ENCODE measurements at regions not wholly inside any gene's neighbourhood (a gene's known extent, or its start where the extent isn't known, plus 50 kb on each side); places are given as distances from the start of the nearest gene placed in this dataset.

DNA sequence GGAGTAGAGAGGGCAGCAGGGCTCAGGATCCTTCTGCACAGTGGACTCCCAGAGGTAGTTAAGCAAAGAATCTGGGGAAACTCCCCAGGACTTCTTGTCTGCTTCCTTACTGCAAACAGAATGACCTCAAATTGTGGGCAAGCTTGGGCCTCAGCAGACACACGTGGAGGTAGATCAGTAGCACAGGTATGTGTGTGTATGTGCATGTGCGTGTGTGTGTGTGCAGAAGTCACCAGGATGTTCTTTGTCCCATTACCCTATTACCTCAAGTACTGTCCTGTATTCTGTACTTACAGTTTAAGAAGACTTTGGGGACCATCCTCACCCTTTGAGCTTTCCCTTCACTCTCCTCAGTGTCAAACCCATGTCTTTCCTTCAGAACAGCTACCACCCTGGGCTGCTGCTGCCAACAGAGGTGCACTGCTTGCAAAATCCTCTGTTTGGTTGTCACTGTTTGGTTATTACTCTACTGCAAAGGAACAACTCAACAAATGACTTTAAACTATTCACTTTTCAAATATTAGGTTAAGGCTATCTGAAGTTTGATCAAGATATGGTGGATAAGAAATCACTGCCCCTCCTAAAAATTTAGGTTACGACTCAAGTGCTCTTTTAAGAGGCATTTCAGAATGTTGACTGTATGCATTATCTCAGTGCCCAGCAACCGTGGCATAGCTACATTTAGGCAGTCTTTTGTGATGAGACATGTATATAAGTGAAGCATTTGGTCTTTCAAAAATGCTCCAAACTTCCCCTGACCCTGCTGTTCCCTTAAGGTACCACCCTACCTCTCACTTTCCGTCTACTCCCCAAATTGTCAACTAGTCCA, 78.2 kb upstream of the MBIP start:
- TF ChIP-seq, protein P1, sequence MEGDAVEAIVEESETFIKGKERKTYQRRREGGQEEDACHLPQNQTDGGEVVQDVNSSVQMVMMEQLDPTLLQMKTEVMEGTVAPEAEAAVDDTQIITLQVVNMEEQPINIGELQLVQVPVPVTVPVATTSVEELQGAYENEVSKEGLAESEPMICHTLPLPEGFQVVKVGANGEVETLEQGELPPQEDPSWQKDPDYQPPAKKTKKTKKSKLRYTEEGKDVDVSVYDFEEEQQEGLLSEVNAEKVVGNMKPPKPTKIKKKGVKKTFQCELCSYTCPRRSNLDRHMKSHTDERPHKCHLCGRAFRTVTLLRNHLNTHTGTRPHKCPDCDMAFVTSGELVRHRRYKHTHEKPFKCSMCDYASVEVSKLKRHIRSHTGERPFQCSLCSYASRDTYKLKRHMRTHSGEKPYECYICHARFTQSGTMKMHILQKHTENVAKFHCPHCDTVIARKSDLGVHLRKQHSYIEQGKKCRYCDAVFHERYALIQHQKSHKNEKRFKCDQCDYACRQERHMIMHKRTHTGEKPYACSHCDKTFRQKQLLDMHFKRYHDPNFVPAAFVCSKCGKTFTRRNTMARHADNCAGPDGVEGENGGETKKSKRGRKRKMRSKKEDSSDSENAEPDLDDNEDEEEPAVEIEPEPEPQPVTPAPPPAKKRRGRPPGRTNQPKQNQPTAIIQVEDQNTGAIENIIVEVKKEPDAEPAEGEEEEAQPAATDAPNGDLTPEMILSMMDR (IDR thresholded peaks at IDR 0.05; ENCODE audit: insufficient read depth, low read length), result no peak
- H3K4me3 ChIP-seq (ENCODE audit: low read depth, low read length), result no peak overlapping the region
- DNase-seq (ENCODE audit: low read depth), result no peak

DNA sequence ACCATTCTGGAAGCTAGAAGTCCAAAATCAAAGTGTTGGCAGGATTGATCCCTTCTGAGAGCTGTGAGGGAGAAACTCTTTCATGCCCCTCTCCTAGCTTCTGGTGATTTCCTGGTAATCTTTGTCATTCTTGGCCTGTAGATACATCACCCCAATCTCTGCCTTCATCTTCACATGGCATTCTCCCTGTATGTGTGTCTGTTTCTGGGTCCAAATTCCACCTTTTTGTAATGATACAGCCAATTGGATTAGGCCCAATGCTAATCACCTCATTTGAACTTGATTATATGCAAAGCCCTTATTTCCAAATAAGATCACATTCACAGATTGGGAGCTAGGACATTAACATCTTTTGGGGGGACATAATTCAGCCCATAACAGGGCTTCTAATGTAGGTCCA, 76.9 kb upstream of the MBIP start:
- no peak overlapping the region for H3K4me3 ChIP-seq (ENCODE audit: low read depth, low read length)
- DNase-seq (ENCODE audit: low read depth), result no peak
- TF ChIP-seq, protein P1 (IDR thresholded peaks at IDR 0.05; ENCODE audit: insufficient read depth, low read length), result no peak

DNA sequence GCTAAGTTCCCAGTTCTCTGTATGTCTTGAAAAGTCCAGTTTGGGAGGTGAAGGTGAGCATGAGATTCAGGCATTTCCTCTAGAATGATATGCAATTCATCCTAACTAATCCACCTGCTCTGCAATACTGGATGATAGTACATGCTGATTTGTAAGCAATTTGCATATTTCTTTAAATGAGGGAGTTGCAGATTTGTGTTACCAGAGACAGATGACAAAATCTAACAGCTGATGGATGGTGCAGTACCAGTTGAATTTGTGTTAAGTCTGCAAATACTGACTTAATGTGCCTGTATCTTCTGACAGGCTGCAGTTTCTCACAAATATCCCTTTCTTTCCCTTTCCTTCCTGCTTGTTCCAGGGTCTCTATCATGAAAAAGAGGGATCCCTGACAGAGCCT, 76.4 kb upstream of the MBIP start:
- no peak overlapping the region for H3K4me3 ChIP-seq (ENCODE audit: low read depth, low read length)
- TF ChIP-seq, protein P1 (IDR thresholded peaks at IDR 0.05; ENCODE audit: insufficient read depth, low read length), result no peak
- no peak for DNase-seq (ENCODE audit: low read depth)

DNA sequence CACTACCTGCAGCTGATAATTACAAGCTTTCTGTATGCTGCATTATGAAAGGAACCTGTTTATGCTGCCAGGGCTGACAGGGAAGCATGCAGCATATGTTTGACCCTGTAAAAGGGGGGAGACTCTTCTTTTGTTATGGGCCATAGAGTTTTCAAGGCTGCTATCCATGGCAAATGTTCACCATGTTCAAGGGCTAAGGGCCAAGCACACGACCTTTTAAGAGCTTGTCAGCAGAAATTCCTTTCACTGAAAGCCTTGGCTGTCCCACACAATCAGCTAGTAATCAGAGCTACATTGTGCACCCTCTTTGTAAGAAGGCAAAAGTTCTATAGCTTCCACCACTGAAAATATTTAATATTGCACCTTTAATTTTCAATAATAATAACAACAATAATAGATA, 74.2 kb upstream of the MBIP start:
- no peak for DNase-seq (ENCODE audit: low read depth)
- TF ChIP-seq, protein P1 (IDR thresholded peaks at IDR 0.05; ENCODE audit: insufficient read depth, low read length), result no peak
- no peak overlapping the region for H3K4me3 ChIP-seq (ENCODE audit: low read depth, low read length)

DNA sequence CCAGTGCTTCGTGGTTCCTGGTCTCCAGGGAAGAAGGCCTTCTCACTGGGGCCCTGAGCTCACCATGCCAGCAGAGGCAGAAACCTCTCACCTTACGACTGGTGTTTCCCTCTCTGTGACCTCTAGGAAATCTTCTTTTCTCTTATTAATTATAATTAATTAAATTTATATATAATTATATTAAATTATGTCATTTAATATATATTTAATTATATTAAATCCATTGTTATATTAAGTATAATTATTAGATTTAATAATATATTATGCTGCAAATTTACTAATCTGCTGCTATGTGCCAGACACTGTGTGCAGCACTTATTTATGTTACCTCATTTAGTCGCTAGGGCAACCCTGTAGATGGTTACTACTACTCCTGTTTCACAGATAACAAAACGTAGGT, 70.3 kb upstream of the MBIP start:
- TF ChIP-seq, protein P1 (IDR thresholded peaks at IDR 0.05; ENCODE audit: insufficient read depth, low read length), result no peak
- no peak overlapping the region for H3K4me3 ChIP-seq (ENCODE audit: low read depth, low read length)

DNA sequence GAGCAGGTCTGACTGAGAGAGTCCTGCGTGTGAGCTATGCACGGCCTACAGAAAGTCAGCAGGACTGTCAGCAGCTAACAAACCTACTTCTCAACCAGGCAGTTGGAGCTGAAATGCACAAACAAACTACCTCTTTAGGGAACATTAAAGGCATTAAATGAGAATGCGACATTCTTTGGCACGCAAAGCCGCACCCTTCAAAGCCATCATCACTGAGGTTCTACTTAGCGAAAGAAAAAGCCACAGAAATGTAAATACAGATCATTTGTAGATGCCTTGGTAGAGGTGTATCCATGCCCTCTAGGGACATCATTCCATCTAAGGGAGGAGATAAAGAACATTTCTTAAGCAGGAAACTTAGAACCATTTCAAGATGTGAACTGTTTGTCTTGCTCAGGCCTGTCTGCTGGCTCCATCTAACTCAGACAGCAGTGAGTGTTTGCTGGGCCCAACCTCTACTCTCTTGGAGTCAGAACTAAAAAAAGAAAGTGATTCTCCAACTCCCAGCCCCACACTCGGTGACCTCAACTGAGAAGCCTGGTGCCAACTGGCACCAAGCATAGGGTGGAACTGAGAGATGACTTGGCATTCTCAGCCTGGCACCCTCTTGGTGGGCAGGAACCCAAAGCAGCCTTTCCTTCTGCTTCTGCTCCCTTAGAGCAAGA, 63.5 kb upstream of the MBIP start:
- H3K4me3 ChIP-seq (ENCODE audit: low read depth, low read length), result no peak overlapping the region
- DNase-seq (ENCODE audit: low read depth), result peak; percentile 1
- TF ChIP-seq, protein P1 (IDR thresholded peaks at IDR 0.05; ENCODE audit: insufficient read depth, low read length), result no peak

More for the DNA sequence above, 70.3 kb upstream of the MBIP start:
- no peak for DNase-seq (ENCODE audit: low read depth)
